ENCODE measurements at regions not wholly inside any gene's neighbourhood (a gene's known extent, or its start where the extent isn't known, plus 50 kb on each side); places are given as distances from the start of the nearest gene placed in this dataset.

DNA sequence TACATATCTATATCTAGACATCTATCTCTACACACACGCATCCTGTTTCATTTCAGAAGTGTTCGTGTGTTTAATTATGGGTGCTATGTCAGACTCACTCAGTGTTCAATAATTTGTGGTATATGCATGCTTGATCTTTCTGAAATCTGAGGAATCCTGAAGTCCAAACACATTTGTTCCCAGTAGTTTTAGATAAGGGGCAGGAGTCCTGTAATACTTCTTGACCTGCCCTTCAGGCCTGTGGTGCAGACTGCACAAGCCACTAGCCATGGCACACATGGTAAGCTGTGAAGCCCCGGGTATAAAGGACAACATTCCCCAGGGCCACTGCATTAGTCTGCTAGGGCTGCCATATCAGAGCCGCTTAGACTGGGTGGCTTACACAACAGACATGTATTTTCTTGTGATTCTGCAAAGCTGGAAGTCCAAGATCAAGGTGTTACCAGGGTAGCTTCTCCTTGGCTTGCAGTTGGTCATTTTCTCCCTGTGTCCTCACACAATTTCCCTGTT, 267.2 kb downstream of the RHOU start:
- H3K9me3 ChIP-seq (ENCODE audit: control insufficient read depth in 4 of 4, low read length in 3 of 4): no peaks in the 10 kb centered on the region
- no peaks in the 10 kb centered on the region for H3K27me3 ChIP-seq (ENCODE audit: control insufficient read depth in 4 of 4, insufficient read depth in 4 of 4, low read length in 3 of 4)
- H3K9ac ChIP-seq (ENCODE audit: low read depth in 1 of 2, low read length in 2 of 2): no peak overlapping the region
- DNase-seq (ENCODE audit: low spot score): no peak
- no peaks in the 10 kb centered on the region for H3K4me1 ChIP-seq (ENCODE audit: control insufficient read depth in 4 of 4, insufficient read depth in 4 of 4, low read length in 3 of 4)
- no peak overlapping the region for H3K27ac ChIP-seq (ENCODE audit: low read depth in 1 of 2, low read length in 2 of 2)
- H3K36me3 ChIP-seq (ENCODE audit: control insufficient read depth in 4 of 4, insufficient read depth in 3 of 4, low read depth in 1 of 4, low read length in 3 of 4): no peaks in the 10 kb centered on the region
- 96% methylated on average over 4 of the region's 4 CpGs for WGBS
- TF ChIP-seq HNF4G (IDR thresholded peaks at IDR 0.05): no peak
- no peak for TF ChIP-seq ZBTB33 (IDR thresholded peaks at IDR 0.05)
- H3K4me3 ChIP-seq (ENCODE audit: low read depth in 1 of 3, low read length in 3 of 3): no peak overlapping the region

DNA sequence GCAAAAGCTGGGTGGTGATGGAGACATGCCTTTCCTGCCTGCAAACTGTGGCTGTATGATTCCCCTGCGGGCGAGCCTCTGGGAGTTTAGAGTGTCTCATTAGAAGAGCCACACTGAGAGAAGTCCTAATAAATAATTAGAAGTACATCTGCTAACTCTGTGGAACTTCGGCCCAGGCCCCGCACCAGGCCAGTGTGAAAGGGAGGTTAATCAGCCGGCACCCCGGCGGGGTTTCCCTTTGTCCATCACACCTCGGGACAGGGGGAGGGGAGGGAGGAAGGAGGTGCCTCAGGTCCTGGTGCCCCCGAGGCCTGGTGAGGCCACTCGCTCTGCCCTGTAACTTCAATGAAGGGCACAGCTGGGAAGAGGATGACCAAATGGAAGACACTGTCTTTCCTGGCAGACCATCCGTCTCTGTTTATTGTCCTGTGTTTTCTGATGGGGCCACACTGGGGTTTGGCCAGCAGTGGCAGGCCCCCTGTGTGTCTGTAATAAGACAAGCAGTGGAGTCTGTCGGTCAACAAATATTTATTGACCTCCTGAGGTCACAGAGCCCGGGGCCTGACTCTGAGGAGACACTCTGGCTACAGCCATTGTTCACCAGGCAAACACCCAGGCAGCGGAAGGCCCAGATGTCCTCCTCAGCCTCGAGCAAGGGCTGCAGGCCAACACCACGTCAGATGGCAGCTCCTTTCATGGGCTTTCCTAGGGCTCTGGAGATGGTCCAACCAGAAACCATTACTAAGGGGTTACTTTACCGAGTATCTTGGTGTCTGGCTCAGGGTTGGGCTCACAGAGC, 267.5 kb upstream of the RAB4A start:
- Histone ChIP-seq H3K36me3 (ENCODE audit: control insufficient read depth in 4 of 4, insufficient read depth in 3 of 4, low read depth in 1 of 4, low read length in 3 of 4) (no peaks in the 10 kb centered on the region), H3K9ac (ENCODE audit: low read depth in 1 of 2, low read length in 2 of 2) (no peak overlapping the region), H3K4me1 (ENCODE audit: control insufficient read depth in 4 of 4, insufficient read depth in 4 of 4, low read length in 3 of 4) (no peaks in the 10 kb centered on the region), H3K4me3 (ENCODE audit: low read depth in 1 of 3, low read length in 3 of 3) (no peak overlapping the region), H3K27ac (ENCODE audit: low read depth in 1 of 2, low read length in 2 of 2) (no peak overlapping the region), H3K27me3 (ENCODE audit: control insufficient read depth in 4 of 4, insufficient read depth in 4 of 4, low read length in 3 of 4) (no peaks in the 10 kb centered on the region), H3K9me3 (ENCODE audit: control insufficient read depth in 4 of 4, low read length in 3 of 4) (no peaks in the 10 kb centered on the region)
- TF ChIP-seq JUND (IDR thresholded peaks at IDR 0.05) (no peak), HNF4G (IDR thresholded peaks at IDR 0.05) (no peak), FOXA1 (IDR thresholded peaks at IDR 0.05) (no peak), TAF1 (conservative IDR thresholded peaks at IDR 0.05) (no peak)
- no peak for DNase-seq (ENCODE audit: low spot score)
- 81% methylated on average over 17 of the region's 17 CpGs for WGBS

DNA sequence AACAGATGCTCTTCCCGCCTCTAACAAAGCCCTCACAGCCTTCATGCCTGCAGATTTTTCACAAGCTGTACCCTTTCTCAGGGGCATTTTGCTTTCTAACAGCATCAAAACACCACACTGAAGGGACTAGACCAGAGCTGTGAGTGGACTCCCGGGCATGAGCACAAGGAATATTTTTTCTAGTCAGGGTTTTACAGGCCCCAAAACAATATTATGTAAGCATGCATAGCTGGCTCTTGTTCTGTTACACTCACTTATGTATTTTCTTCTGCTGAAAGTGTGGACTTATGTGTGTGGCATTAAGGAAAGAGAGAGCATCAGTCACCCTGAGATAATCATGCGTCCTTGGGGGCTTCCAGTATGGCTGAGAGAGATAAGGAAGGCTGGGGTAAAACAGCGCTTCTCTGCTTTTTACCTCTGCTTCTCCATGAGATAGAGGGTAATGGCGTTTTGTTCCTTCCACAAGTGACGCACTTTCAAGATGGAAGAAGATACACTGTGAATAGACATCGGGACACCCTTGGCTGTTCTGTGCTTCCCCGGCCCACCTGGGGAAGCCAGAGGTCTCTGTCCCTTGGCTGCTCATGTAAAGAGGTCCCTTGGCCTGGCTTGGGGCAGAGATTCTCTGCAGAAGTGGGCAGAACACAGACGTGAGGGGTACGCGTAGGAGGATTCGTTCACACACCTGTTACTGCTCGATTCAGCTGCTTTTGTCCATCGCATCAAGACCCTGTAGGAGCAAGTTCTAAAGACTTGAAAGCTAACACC, 266.7 kb upstream of the RAB4A start:
- WGBS: 96% methylated on average over 14 of the region's 14 CpGs
- Histone ChIP-seq H3K27me3 (ENCODE audit: control insufficient read depth in 4 of 4, insufficient read depth in 4 of 4, low read length in 3 of 4) (no peaks in the 10 kb centered on the region), H3K4me3 (ENCODE audit: low read depth in 1 of 3, low read length in 3 of 3) (no peak overlapping the region), H3K4me1 (ENCODE audit: control insufficient read depth in 4 of 4, insufficient read depth in 4 of 4, low read length in 3 of 4) (no peaks in the 10 kb centered on the region), H3K36me3 (ENCODE audit: control insufficient read depth in 4 of 4, insufficient read depth in 3 of 4, low read depth in 1 of 4, low read length in 3 of 4) (no peaks in the 10 kb centered on the region), H3K27ac (ENCODE audit: low read depth in 1 of 2, low read length in 2 of 2) (no peak overlapping the region), H3K9me3 (ENCODE audit: control insufficient read depth in 4 of 4, low read length in 3 of 4) (no peaks in the 10 kb centered on the region), H3K9ac (ENCODE audit: low read depth in 1 of 2, low read length in 2 of 2) (no peak overlapping the region)
- no peak for DNase-seq (ENCODE audit: low spot score)
- TF ChIP-seq YY1 (IDR thresholded peaks at IDR 0.05): no peak
- no peak for TF ChIP-seq JUND (IDR thresholded peaks at IDR 0.05)
- TF ChIP-seq HNF4A (conservative IDR thresholded peaks at IDR 0.05): no peak
- no peak for TF ChIP-seq NR2F2 (IDR thresholded peaks at IDR 0.05)
- no peak for TF ChIP-seq REST (IDR thresholded peaks at IDR 0.05)
- TF ChIP-seq, protein P1, sequence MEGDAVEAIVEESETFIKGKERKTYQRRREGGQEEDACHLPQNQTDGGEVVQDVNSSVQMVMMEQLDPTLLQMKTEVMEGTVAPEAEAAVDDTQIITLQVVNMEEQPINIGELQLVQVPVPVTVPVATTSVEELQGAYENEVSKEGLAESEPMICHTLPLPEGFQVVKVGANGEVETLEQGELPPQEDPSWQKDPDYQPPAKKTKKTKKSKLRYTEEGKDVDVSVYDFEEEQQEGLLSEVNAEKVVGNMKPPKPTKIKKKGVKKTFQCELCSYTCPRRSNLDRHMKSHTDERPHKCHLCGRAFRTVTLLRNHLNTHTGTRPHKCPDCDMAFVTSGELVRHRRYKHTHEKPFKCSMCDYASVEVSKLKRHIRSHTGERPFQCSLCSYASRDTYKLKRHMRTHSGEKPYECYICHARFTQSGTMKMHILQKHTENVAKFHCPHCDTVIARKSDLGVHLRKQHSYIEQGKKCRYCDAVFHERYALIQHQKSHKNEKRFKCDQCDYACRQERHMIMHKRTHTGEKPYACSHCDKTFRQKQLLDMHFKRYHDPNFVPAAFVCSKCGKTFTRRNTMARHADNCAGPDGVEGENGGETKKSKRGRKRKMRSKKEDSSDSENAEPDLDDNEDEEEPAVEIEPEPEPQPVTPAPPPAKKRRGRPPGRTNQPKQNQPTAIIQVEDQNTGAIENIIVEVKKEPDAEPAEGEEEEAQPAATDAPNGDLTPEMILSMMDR (IDR thresholded peaks at IDR 0.05; ENCODE audit: low read depth, low read length, missing input control): no peak
- no peak for TF ChIP-seq FOXA1 (IDR thresholded peaks at IDR 0.05)
- no peak for TF ChIP-seq ATF3 (IDR thresholded peaks at IDR 0.05)
- TF ChIP-seq GABPA (IDR thresholded peaks at IDR 0.05 in 1 of 2, conservative IDR thresholded peaks at IDR 0.05 in 1 of 2): no peak
- TF ChIP-seq ZBTB33 (IDR thresholded peaks at IDR 0.05): no peak
- no peak for TF ChIP-seq MAX (IDR thresholded peaks at IDR 0.05)
- TF ChIP-seq HNF4G (IDR thresholded peaks at IDR 0.05): no peak
- TF ChIP-seq EGR1 (IDR thresholded peaks at IDR 0.05; ENCODE audit: low read depth in 2 of 2): no peak
- no peak for TF ChIP-seq SP1 (IDR thresholded peaks at IDR 0.05)

All from liver (tissue), 8 donors.